Testis (tissue), 2 donors: ENCODE measurements at regions not wholly inside any gene's neighbourhood (a gene's known extent, or its start where the extent isn't known, plus 50 kb on each side); places are given as distances from the start of the nearest gene placed in this dataset.

Experiments
- POLR2A ChIP-seq: fragments of 450-650 bp; IDR thresholded peaks from one replicate; pipeline ENCODE4 v1.6.1; 2017; ENCODE audit warnings: antibody characterized with exemption, mild to moderate bottlenecking, moderate library complexity
- TF ChIP-seq, protein P1 (sequence below), 3 experiments: fragments of 450-650 bp in 2 of 3; fragments of 200-600 bp in 1 of 3; sonication (generic) in 1 of 3; IDR thresholded peaks; one replicate each; pipeline ENCODE4 v1.5.1; 2016 to 2019; ENCODE audit warnings: antibody characterized with exemption in 3 of 3, mild to moderate bottlenecking in 2 of 3, moderate library complexity in 1 of 3

DNA sequence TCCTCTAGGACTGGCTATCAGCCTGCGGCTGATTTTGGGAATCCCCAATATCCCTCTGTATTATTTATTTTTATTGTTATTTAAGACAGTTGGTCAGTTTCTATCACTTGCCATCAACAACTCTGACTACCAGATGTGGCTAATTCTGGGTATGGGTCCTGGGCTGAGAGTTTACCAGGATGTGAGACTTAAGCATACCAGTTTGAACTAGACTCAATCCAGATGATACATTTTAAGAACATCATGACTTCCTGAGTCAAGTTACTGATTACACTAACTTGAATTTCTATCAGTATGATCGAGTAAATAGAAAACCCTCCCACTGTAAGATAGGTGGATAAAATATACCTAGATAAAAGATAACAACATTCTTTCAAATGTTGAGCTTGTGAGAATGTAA is 634.0 kb downstream of the MAT2B start:
- no peak for TF ChIP-seq POLR2A
- TF ChIP-seq, protein P1, sequence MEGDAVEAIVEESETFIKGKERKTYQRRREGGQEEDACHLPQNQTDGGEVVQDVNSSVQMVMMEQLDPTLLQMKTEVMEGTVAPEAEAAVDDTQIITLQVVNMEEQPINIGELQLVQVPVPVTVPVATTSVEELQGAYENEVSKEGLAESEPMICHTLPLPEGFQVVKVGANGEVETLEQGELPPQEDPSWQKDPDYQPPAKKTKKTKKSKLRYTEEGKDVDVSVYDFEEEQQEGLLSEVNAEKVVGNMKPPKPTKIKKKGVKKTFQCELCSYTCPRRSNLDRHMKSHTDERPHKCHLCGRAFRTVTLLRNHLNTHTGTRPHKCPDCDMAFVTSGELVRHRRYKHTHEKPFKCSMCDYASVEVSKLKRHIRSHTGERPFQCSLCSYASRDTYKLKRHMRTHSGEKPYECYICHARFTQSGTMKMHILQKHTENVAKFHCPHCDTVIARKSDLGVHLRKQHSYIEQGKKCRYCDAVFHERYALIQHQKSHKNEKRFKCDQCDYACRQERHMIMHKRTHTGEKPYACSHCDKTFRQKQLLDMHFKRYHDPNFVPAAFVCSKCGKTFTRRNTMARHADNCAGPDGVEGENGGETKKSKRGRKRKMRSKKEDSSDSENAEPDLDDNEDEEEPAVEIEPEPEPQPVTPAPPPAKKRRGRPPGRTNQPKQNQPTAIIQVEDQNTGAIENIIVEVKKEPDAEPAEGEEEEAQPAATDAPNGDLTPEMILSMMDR (IDR thresholded peaks at IDR 0.05), result no peak
